GM06990 (cell line): ENCODE measurements at regions not wholly inside any gene's neighbourhood (a gene's known extent, or its start where the extent isn't known, plus 50 kb on each side); places are given as distances from the start of the nearest gene placed in this dataset.

Source experiments
- DNase-seq: peaks from one replicate; pipeline ENCODE4 v3.0.0-alpha.2; 2011; ENCODE audit not compliant: insufficient read length; ENCODE audit errors: extremely low read depth
- H3K27me3 ChIP-seq: replicated peaks from 2 replicates; pipeline ENCODE4 v1.6.0; 2011; ENCODE audit warnings: low read length; ENCODE audit not compliant: control insufficient read depth, insufficient read depth
- H3K36me3 ChIP-seq: 2 replicates; pipeline ENCODE4 v1.5.1; 2011; ENCODE audit warnings: low read length; ENCODE audit not compliant: control insufficient read depth, insufficient read depth
- H3K4me3 ChIP-seq: replicated peaks from 2 replicates; pipeline ENCODE4 v1.5.1; 2011; ENCODE audit warnings: low read depth, mild to moderate bottlenecking, control low read depth, low read length
- CTCF ChIP-seq: IDR thresholded peaks from 2 replicates; pipeline ENCODE4 v1.5.1; 2011; ENCODE audit warnings: low read length, control low read depth, mild to moderate bottlenecking, inconsistent platforms; ENCODE audit not compliant: insufficient read depth, poor library complexity, severe bottlenecking

GRCh38 chr17:13941781-13942180 is 127.5 kb upstream of the COX10 start:
- TF ChIP-seq CTCF, result no peak
- Histone ChIP-seq H3K4me3 (no peak overlapping the region), H3K36me3 (no peaks in the 10 kb centered on the region), H3K27me3 (no peaks in the 10 kb centered on the region)
- DNase-seq, result no peak

GRCh38 chr17:13943909-13944308 is 125.4 kb upstream of the COX10 start:
- Histone ChIP-seq H3K27me3 (no peaks in the 10 kb centered on the region), H3K4me3 (no peak overlapping the region)
- no peak for TF ChIP-seq CTCF

GRCh38 chr17:13947499-13947898 is 121.8 kb upstream of the COX10 start:
- no peak for DNase-seq
- Histone ChIP-seq H3K27me3 (no peaks in the 10 kb centered on the region), H3K36me3 (no peaks in the 10 kb centered on the region), H3K4me3 (no peak overlapping the region)
- no peak for TF ChIP-seq CTCF

More at GRCh38 chr17:13943909-13944308, 125.4 kb upstream of the COX10 start:
- DNase-seq, result no peak
- no peaks in the 10 kb centered on the region for H3K36me3 ChIP-seq

- Histone ChIP-seq H3K27me3 (no peaks in the 10 kb centered on the region), H3K36me3 (no peaks in the 10 kb centered on the region), H3K4me3 (no peak overlapping the region)
- TF ChIP-seq CTCF, result no peak
- DNase-seq, result no peak
Measured at GRCh38 chr17:13952009-13952750, 117.1 kb upstream of the COX10 start.

GRCh38 chr17:13953841-13954240 is 115.5 kb upstream of the COX10 start:
- Histone ChIP-seq H3K27me3 (no peaks in the 10 kb centered on the region), H3K4me3 (no peak overlapping the region), H3K36me3 (no peaks in the 10 kb centered on the region)
- DNase-seq, result no peak
- no peak for TF ChIP-seq CTCF

GRCh38 chr17:13957636-13958035 is 111.7 kb upstream of the COX10 start:
- DNase-seq, result no peak
- no peak for TF ChIP-seq CTCF
- H3K27me3 ChIP-seq, result no peaks in the 10 kb centered on the region
- no peak overlapping the region for H3K4me3 ChIP-seq
- no peaks in the 10 kb centered on the region for H3K36me3 ChIP-seq
